Testis (tissue), 2 donors: ENCODE measurements at regions not wholly inside any gene's neighbourhood (a gene's known extent, or its start where the extent isn't known, plus 50 kb on each side); places are given as distances from the start of the nearest gene placed in this dataset.

Source experiments
- DNase-seq: peaks from one replicate; pipeline ENCODE4 v3.0.0-alpha.2; 2019
- H3K27ac ChIP-seq, 2 donors: fragments of 200-600 bp; sonication (generic); one replicate each; pipeline ENCODE4 v1.5.1; 2019
- H3K27me3 ChIP-seq: fragments of 200-600 bp; sonication (generic); one replicate; pipeline ENCODE4 v1.5.1; 2019
- H3K36me3 ChIP-seq: fragments of 200-600 bp; sonication (generic); one replicate; pipeline ENCODE4 v1.5.1; 2017; ENCODE audit warnings: low read depth; ENCODE audit errors: missing control alignments
- H3K4me1 ChIP-seq: fragments of 200-600 bp; sonication (generic); one replicate; pipeline ENCODE4 v1.5.1; 2019
- H3K4me3 ChIP-seq, 2 donors: fragments of 200-600 bp; sonication (generic); one replicate each; pipeline ENCODE4 v1.5.1; 2017 to 2019
- H3K9me3 ChIP-seq: fragments of 200-600 bp; sonication (generic); one replicate; pipeline ENCODE4 v1.5.1; 2017
- CTCF ChIP-seq, 3 experiments: fragments of 450-650 bp in 2 of 3; fragments of 200-600 bp in 1 of 3; sonication (generic) in 1 of 3; IDR thresholded peaks; one replicate each; pipeline ENCODE4 v1.5.1; 2016 to 2019; ENCODE audit warnings: antibody characterized with exemption in 3 of 3, mild to moderate bottlenecking in 2 of 3, moderate library complexity in 1 of 3
- POLR2A ChIP-seq: fragments of 450-650 bp; IDR thresholded peaks from one replicate; pipeline ENCODE4 v1.6.1; 2017; ENCODE audit warnings: antibody characterized with exemption, mild to moderate bottlenecking, moderate library complexity
- WGBS, 2 donors: methylation state at CpG; one replicate each; pipeline ENCODE4 v1.1.5; 2018; 5-methylcytosine and 5-hydroxymethylcytosine counted together
- intact Hi-C: fragments of 100-400 bp; cut with DNase I; formaldehyde crosslinking; loops from one replicate; pipeline ENCODE4 v1.15.1; 2023; ENCODE audit warnings: low total_unique reads

GRCh38 chr12:111201495-111202236 is 167.2 kb downstream of the PHETA1 start:
- WGBS, 2 donors: 61 to 65% methylated on average over 8 to 11 of the region's 11 CpGs
- no peaks in the 10 kb centered on the region for H3K4me1 ChIP-seq
- TF ChIP-seq CTCF (IDR thresholded peaks at IDR 0.05) (no peak), POLR2A (no peak)
- no peaks in the 10 kb centered on the region for H3K36me3 ChIP-seq
- no peaks in the 10 kb centered on the region for H3K27me3 ChIP-seq
- no peak overlapping the region for H3K4me3 ChIP-seq
- H3K27ac ChIP-seq: no peak overlapping the region
- intact Hi-C loops: no loop called here
- DNase-seq: no peak
- no peaks in the 10 kb centered on the region for H3K9me3 ChIP-seq

- 37 to 62% methylated on average over 6 to 9 of the region's 9 CpGs for WGBS, 2 donors
- no peak overlapping the region for H3K27ac ChIP-seq
- no peak for DNase-seq
- no peak overlapping the region for H3K4me3 ChIP-seq
- H3K9me3 ChIP-seq: no peaks in the 10 kb centered on the region
- H3K4me1 ChIP-seq: no peaks in the 10 kb centered on the region
- TF ChIP-seq CTCF (IDR thresholded peaks at IDR 0.05) (no peak), POLR2A (no peak)
- H3K36me3 ChIP-seq: no peaks in the 10 kb centered on the region
- H3K27me3 ChIP-seq: no peaks in the 10 kb centered on the region
- intact Hi-C loops: no loop called here
Observed at GRCh38 chr12:111201036-111201435, 167.9 kb downstream of the PHETA1 start.

- no peaks in the 10 kb centered on the region for H3K9me3 ChIP-seq
- DNase-seq: no peak
- intact Hi-C loops: no loop called here
- no peaks in the 10 kb centered on the region for H3K4me1 ChIP-seq
- no peak for TF ChIP-seq POLR2A
- TF ChIP-seq CTCF (IDR thresholded peaks at IDR 0.05): no peak
- no peak overlapping the region for H3K4me3 ChIP-seq
- no peaks in the 10 kb centered on the region for H3K36me3 ChIP-seq
- H3K27ac ChIP-seq: no peak overlapping the region
- no peaks in the 10 kb centered on the region for H3K27me3 ChIP-seq
- 87 to 89% methylated on average over 3 to 6 of the region's 6 CpGs for WGBS, 2 donors
Observed at GRCh38 chr12:111197376-111197944, 171.4 kb downstream of the PHETA1 start.

GRCh38 chr12:111196532-111196931 is 172.4 kb downstream of the PHETA1 start:
- H3K4me3 ChIP-seq: no peak overlapping the region
- no peaks in the 10 kb centered on the region for H3K27me3 ChIP-seq
- TF ChIP-seq POLR2A (no peak), CTCF (IDR thresholded peaks at IDR 0.05) (no peak)
- H3K36me3 ChIP-seq: no peaks in the 10 kb centered on the region
- no peaks in the 10 kb centered on the region for H3K9me3 ChIP-seq
- WGBS, 2 donors: 82 to 84% methylated on average over 5 of the region's 5 CpGs
- no peak for DNase-seq
- no peaks in the 10 kb centered on the region for H3K4me1 ChIP-seq
- intact Hi-C loops: no loop called here
- no peak overlapping the region for H3K27ac ChIP-seq

- Histone ChIP-seq H3K27me3 (no peaks in the 10 kb centered on the region), H3K4me3 (no peak overlapping the region), H3K4me1 (no peaks in the 10 kb centered on the region), H3K36me3 (no peaks in the 10 kb centered on the region), H3K9me3 (no peaks in the 10 kb centered on the region), H3K27ac (no peak overlapping the region)
- intact Hi-C loops: no loop called here
- 81 to 89% methylated on average over 8 of the region's 8 CpGs for WGBS, 2 donors
- DNase-seq: no peak
- TF ChIP-seq CTCF (IDR thresholded peaks at IDR 0.05) (no peak), POLR2A (no peak)
Observed at GRCh38 chr12:111195316-111195715, 173.6 kb downstream of the PHETA1 start.
